ENCODE measurements at regions not wholly inside any gene's neighbourhood (a gene's known extent, or its start where the extent isn't known, plus 50 kb on each side); places are given as distances from the start of the nearest gene placed in this dataset.

- H3K79me2 ChIP-seq (ENCODE audit: insufficient read depth, low read length) = no peaks in the 10 kb centered on the region
- no peak overlapping the region for H2AFZ ChIP-seq (ENCODE audit: low read depth, low read length)
- no peak overlapping the region for H3K4me3 ChIP-seq (ENCODE audit: low read depth in 1 of 2, low read length in 2 of 2)
- H3K4me2 ChIP-seq (ENCODE audit: insufficient read depth, low read length) = no peak overlapping the region
- H3K9me3 ChIP-seq (ENCODE audit: insufficient read depth, low read length, severe bottlenecking) = no peaks in the 10 kb centered on the region
- no peak overlapping the region for H3K9ac ChIP-seq (ENCODE audit: low read depth, low read length)
- no peak for DNase-seq
- no peaks in the 10 kb centered on the region for H4K20me1 ChIP-seq (ENCODE audit: insufficient read depth, low read length)
- no peak overlapping the region for H3K27ac ChIP-seq (ENCODE audit: low read length)
- ATAC-seq (ENCODE audit: insufficient read depth, low read depth) = no peak
- H3K27me3 ChIP-seq (ENCODE audit: insufficient read depth, low read length, poor library complexity) = no peaks in the 10 kb centered on the region
- no peaks in the 10 kb centered on the region for H3K4me1 ChIP-seq (ENCODE audit: insufficient read depth, low read length)
- TF ChIP-seq EZH2 (IDR thresholded peaks at IDR 0.05; ENCODE audit: borderline replicate concordance, low read depth, low read length, severe bottlenecking) (no peak), CTCF (IDR thresholded peaks at IDR 0.05; ENCODE audit: borderline replicate concordance, extremely low read depth, low read length, poor library complexity, severe bottlenecking) (no peak)
- H3K36me3 ChIP-seq (ENCODE audit: insufficient read depth, low read length) = no peaks in the 10 kb centered on the region
Observed at GRCh38 chr4:159719531-159719930, 616.7 kb downstream of the RAPGEF2 start.

- H3K4me1 ChIP-seq (ENCODE audit: insufficient read depth, low read length) = no peaks in the 10 kb centered on the region
- ATAC-seq (ENCODE audit: insufficient read depth, low read depth) = no peak
- H3K4me3 ChIP-seq (ENCODE audit: low read depth in 1 of 2, low read length in 2 of 2) = no peak overlapping the region
- H2AFZ ChIP-seq (ENCODE audit: low read depth, low read length) = no peak overlapping the region
- H3K27me3 ChIP-seq (ENCODE audit: insufficient read depth, low read length, poor library complexity) = no peaks in the 10 kb centered on the region
- H3K9me3 ChIP-seq (ENCODE audit: insufficient read depth, low read length, severe bottlenecking) = no peaks in the 10 kb centered on the region
- H3K27ac ChIP-seq (ENCODE audit: low read length) = no peak overlapping the region
- no peak for DNase-seq
- H4K20me1 ChIP-seq (ENCODE audit: insufficient read depth, low read length) = no peaks in the 10 kb centered on the region
- TF ChIP-seq CTCF (IDR thresholded peaks at IDR 0.05; ENCODE audit: borderline replicate concordance, extremely low read depth, low read length, poor library complexity, severe bottlenecking) = no peak
- TF ChIP-seq EZH2 (IDR thresholded peaks at IDR 0.05; ENCODE audit: borderline replicate concordance, low read depth, low read length, severe bottlenecking) = no peak
- H3K4me2 ChIP-seq (ENCODE audit: insufficient read depth, low read length) = no peak overlapping the region
- no peak overlapping the region for H3K9ac ChIP-seq (ENCODE audit: low read depth, low read length)
- H3K79me2 ChIP-seq (ENCODE audit: insufficient read depth, low read length) = no peaks in the 10 kb centered on the region
- no peaks in the 10 kb centered on the region for H3K36me3 ChIP-seq (ENCODE audit: insufficient read depth, low read length)
Observed at GRCh38 chr4:159722052-159722451, 619.2 kb downstream of the RAPGEF2 start.

GRCh38 chr4:159722918-159723317, 620.0 kb downstream of the RAPGEF2 start:
- H3K4me3 ChIP-seq (ENCODE audit: low read depth in 1 of 2, low read length in 2 of 2) = no peak overlapping the region
- no peaks in the 10 kb centered on the region for H3K9me3 ChIP-seq (ENCODE audit: insufficient read depth, low read length, severe bottlenecking)
- DNase-seq = no peak
- H3K36me3 ChIP-seq (ENCODE audit: insufficient read depth, low read length) = no peaks in the 10 kb centered on the region
- H3K79me2 ChIP-seq (ENCODE audit: insufficient read depth, low read length) = no peaks in the 10 kb centered on the region
- H3K4me1 ChIP-seq (ENCODE audit: insufficient read depth, low read length) = no peaks in the 10 kb centered on the region
- no peak overlapping the region for H3K4me2 ChIP-seq (ENCODE audit: insufficient read depth, low read length)
- H4K20me1 ChIP-seq (ENCODE audit: insufficient read depth, low read length) = no peaks in the 10 kb centered on the region
- no peak for TF ChIP-seq CTCF (IDR thresholded peaks at IDR 0.05; ENCODE audit: borderline replicate concordance, extremely low read depth, low read length, poor library complexity, severe bottlenecking)
- no peak for TF ChIP-seq EZH2 (IDR thresholded peaks at IDR 0.05; ENCODE audit: borderline replicate concordance, low read depth, low read length, severe bottlenecking)
- H3K27me3 ChIP-seq (ENCODE audit: insufficient read depth, low read length, poor library complexity) = no peaks in the 10 kb centered on the region
- H2AFZ ChIP-seq (ENCODE audit: low read depth, low read length) = no peak overlapping the region
- no peak for ATAC-seq (ENCODE audit: insufficient read depth, low read depth)
- H3K9ac ChIP-seq (ENCODE audit: low read depth, low read length) = no peak overlapping the region
- H3K27ac ChIP-seq (ENCODE audit: low read length) = no peak overlapping the region
